ENCODE measurements at regions not wholly inside any gene's neighbourhood (a gene's known extent, or its start where the extent isn't known, plus 50 kb on each side); places are given as distances from the start of the nearest gene placed in this dataset.
"Not testable (repeated sequence)": the region's sequence is repeated elsewhere in the genome, so short reads cannot be mapped to it uniquely, and the experiment has no call there.

GRCh38 chr6:102815207-102815606 lies 1421.7 kb downstream of the GRIK2 start:
- WGBS (ENCODE audit: insufficient coverage, low coverage, low lambda C conversion rate, missing lambda C conversion rate): 46% methylated on average over 4 of the region's 4 CpGs
- no peak overlapping the region for H3K27ac ChIP-seq
- no peaks in the 10 kb centered on the region for H3K36me3 ChIP-seq
- no peaks in the 10 kb centered on the region for H3K4me1 ChIP-seq
- no peaks in the 10 kb centered on the region for H3K9me3 ChIP-seq
- no peak for ATAC-seq
- H3K4me3 ChIP-seq: no peak overlapping the region
- no peaks in the 10 kb centered on the region for H3K27me3 ChIP-seq
- no peak for TF ChIP-seq POLR2A (IDR thresholded peaks at IDR 0.05)
- intact Hi-C loops (cut with DNase I): no loop called here
- DNase-seq: no peak

- TF ChIP-seq CTCF (IDR thresholded peaks at IDR 0.05) (no peak), POLR2A (IDR thresholded peaks at IDR 0.05) (no peak)
- Histone ChIP-seq H3K4me3 (no peak overlapping the region), H3K27me3 (no peaks in the 10 kb centered on the region), H3K27ac (no peak overlapping the region), H3K9me3 (no peaks in the 10 kb centered on the region), H3K4me1 (no peaks in the 10 kb centered on the region), H3K36me3 (no peaks in the 10 kb centered on the region)
- ATAC-seq (no peak), DNase-seq (no peak)
- 42% methylated on average over 11 of the region's 11 CpGs for WGBS (ENCODE audit: insufficient coverage, low coverage, low lambda C conversion rate, missing lambda C conversion rate)
- intact Hi-C loops (cut with DNase I): no loop called here
Measured at GRCh38 chr6:102813489-102814275, 1420.2 kb downstream of the GRIK2 start.

- Histone ChIP-seq H3K4me1 (no peaks in the 10 kb centered on the region), H3K27ac (no peak overlapping the region), H3K9me3 (no peaks in the 10 kb centered on the region), H3K4me3 (no peak overlapping the region), H3K27me3 (no peaks in the 10 kb centered on the region), H3K36me3 (no peaks in the 10 kb centered on the region)
- intact Hi-C loops (cut with DNase I): no loop called here
- no peak for TF ChIP-seq POLR2A (IDR thresholded peaks at IDR 0.05)
- no peak for TF ChIP-seq CTCF (IDR thresholded peaks at IDR 0.05)
- no peak for ATAC-seq
- DNase-seq: no peak
- WGBS (ENCODE audit: insufficient coverage, low coverage, low lambda C conversion rate, missing lambda C conversion rate): 47% methylated on average over 3 of the region's 3 CpGs
Measured at GRCh38 chr6:102812242-102812641, 1418.7 kb downstream of the GRIK2 start.

- H3K4me3 ChIP-seq; H3K27ac ChIP-seq; H3K9me3 ChIP-seq; intact Hi-C loops (cut with DNase I); H3K4me1 ChIP-seq; H3K27me3 ChIP-seq; DNase-seq; H3K36me3 ChIP-seq; ATAC-seq: not testable (repeated sequence)
- WGBS (ENCODE audit: insufficient coverage, low coverage, low lambda C conversion rate, missing lambda C conversion rate): no CpG with 5 or more reads among the region's 11 CpGs
Measured at GRCh38 chr6:102808944-102809505, 1415.5 kb downstream of the GRIK2 start.

- no peaks in the 10 kb centered on the region for H3K36me3 ChIP-seq
- DNase-seq (no peak), ATAC-seq (peak in 1 of 4 donors; percentile 19)
- H3K9me3 ChIP-seq: no peaks in the 10 kb centered on the region
- 64% methylated on average over 4 of the region's 13 CpGs for WGBS (ENCODE audit: insufficient coverage, low coverage, low lambda C conversion rate, missing lambda C conversion rate)
- no peaks in the 10 kb centered on the region for H3K4me1 ChIP-seq
- H3K4me3 ChIP-seq: no peak overlapping the region
- H3K27ac ChIP-seq: no peak overlapping the region
- TF ChIP-seq POLR2A (IDR thresholded peaks at IDR 0.05) (no peak), CTCF (IDR thresholded peaks at IDR 0.05) (no peak)
- intact Hi-C loops (cut with DNase I): no loop called here
- no peaks in the 10 kb centered on the region for H3K27me3 ChIP-seq
Measured at GRCh38 chr6:102799051-102799450, 1405.5 kb downstream of the GRIK2 start.
